Uterus (tissue), 3 donors: ENCODE measurements at regions not wholly inside any gene's neighbourhood (a gene's known extent, or its start where the extent isn't known, plus 50 kb on each side); places are given as distances from the start of the nearest gene placed in this dataset.

Experiments
- DNase-seq, 2 donors: peaks; one replicate each; pipeline ENCODE4 v3.0.0-alpha.2; 2019 to 2020
- H3K27ac ChIP-seq, 2 donors: fragments of 200-600 bp; sonication (generic); 1 replicate in 1 of 2; 2 replicates in 1 of 2; pipeline ENCODE4 v1.5.1; 2016 to 2018
- H3K27me3 ChIP-seq, 2 donors: fragments of 200-600 bp; sonication (generic); one replicate each; pipeline ENCODE4 v1.5.1; 2018 to 2019; ENCODE audit warnings: control low read depth in 1 of 2
- H3K36me3 ChIP-seq, 2 donors: fragments of 200-600 bp; sonication (generic); one replicate each; pipeline ENCODE4 v1.5.1; 2019; ENCODE audit warnings: control low read depth in 1 of 2
- H3K4me1 ChIP-seq, 2 donors: fragments of 200-600 bp; sonication (generic); one replicate each; pipeline ENCODE4 v1.5.1; 2018 to 2019; ENCODE audit warnings: control low read depth in 1 of 2
- H3K4me3 ChIP-seq, 2 donors: fragments of 200-600 bp; sonication (generic); 1 replicate in 1 of 2; 2 replicates in 1 of 2; pipeline ENCODE4 v1.5.1; 2018 to 2019; ENCODE audit warnings: mild to moderate bottlenecking in 1 of 2
- H3K9me3 ChIP-seq, 2 donors: fragments of 200-600 bp; sonication (generic); one replicate each; pipeline ENCODE4 v1.5.1; 2019; ENCODE audit warnings: control low read depth in 1 of 2
- POLR2A ChIP-seq, 2 donors: fragments of 450-650 bp; IDR thresholded peaks; one replicate each; pipeline ENCODE4 v1.6.1; 2016; ENCODE audit warnings: antibody characterized with exemption in 2 of 2, mild to moderate bottlenecking in 1 of 2, moderate library complexity in 1 of 2
- intact Hi-C: fragments of 100-400 bp; cut with DNase I; formaldehyde crosslinking; loops from one replicate; pipeline ENCODE4 v1.15.1; 2023; ENCODE audit warnings: low total_unique reads
- TF ChIP-seq, protein P1 (sequence below), 4 experiments: fragments of 200-600 bp in 2 of 4; fragments of 450-650 bp in 2 of 4; sonication (generic) in 2 of 4; IDR thresholded peaks; one replicate each; pipeline ENCODE4 v1.5.1; 2016 to 2019; ENCODE audit warnings: antibody characterized with exemption in 4 of 4, mild to moderate bottlenecking in 2 of 4, moderate library complexity in 1 of 4
- donor health status: DM: yes; HTN: yes; CAD: no.

DNA sequence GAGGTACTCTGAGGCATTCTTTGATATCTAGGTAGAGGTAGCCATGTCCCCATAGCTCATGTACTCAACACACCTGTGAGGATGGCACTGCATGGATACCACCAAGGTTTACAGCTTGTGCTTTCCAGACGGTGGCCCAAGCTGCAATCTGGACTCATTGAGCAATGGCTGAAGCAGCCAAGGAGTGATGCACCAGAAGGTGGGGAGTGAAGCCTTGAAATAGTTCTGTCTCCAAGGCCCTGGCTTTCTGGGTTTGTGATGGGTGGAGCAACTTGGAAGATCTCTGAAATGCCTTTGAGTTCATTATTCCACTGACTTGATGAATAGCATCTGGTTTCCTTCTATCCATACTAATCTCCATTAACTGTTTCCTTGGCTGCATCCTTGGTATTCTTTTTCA lies 290.0 kb upstream of the NOVA1 start:
- H3K27me3 ChIP-seq, result no peaks in the 10 kb centered on the region
- H3K27ac ChIP-seq, result no peak overlapping the region
- no peaks in the 10 kb centered on the region for H3K4me1 ChIP-seq
- no peaks in the 10 kb centered on the region for H3K9me3 ChIP-seq
- intact Hi-C loops, result no loop called here
- no peak for TF ChIP-seq POLR2A (IDR thresholded peaks at IDR 0.05)
- TF ChIP-seq, protein P1, sequence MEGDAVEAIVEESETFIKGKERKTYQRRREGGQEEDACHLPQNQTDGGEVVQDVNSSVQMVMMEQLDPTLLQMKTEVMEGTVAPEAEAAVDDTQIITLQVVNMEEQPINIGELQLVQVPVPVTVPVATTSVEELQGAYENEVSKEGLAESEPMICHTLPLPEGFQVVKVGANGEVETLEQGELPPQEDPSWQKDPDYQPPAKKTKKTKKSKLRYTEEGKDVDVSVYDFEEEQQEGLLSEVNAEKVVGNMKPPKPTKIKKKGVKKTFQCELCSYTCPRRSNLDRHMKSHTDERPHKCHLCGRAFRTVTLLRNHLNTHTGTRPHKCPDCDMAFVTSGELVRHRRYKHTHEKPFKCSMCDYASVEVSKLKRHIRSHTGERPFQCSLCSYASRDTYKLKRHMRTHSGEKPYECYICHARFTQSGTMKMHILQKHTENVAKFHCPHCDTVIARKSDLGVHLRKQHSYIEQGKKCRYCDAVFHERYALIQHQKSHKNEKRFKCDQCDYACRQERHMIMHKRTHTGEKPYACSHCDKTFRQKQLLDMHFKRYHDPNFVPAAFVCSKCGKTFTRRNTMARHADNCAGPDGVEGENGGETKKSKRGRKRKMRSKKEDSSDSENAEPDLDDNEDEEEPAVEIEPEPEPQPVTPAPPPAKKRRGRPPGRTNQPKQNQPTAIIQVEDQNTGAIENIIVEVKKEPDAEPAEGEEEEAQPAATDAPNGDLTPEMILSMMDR (IDR thresholded peaks at IDR 0.05), result no peak
- no peak overlapping the region for H3K4me3 ChIP-seq
- H3K36me3 ChIP-seq, result no peaks in the 10 kb centered on the region
- peak in 1 of 2 donors; percentile 32 for DNase-seq

DNA sequence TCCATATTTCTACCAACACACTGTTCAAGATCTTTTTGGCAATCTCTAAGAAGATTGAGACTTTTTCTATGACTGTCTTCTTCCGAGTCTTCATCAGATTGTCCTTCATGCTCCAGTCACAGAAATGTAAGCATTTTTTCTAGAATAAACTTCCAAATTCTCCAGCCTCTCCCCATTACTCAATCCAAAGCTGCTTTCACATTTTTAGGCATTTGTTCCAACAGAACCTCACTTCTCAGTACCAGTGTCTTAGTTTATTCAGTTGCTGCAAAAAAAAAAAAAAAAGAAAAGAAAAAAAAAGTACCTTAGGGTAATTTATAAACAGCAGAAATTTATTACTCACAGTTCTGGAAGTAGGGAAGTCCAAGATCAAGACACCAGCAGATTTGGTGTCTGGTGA lies 290.8 kb upstream of the NOVA1 start:
- intact Hi-C loops, result no loop called here
- TF ChIP-seq, protein P1 (IDR thresholded peaks at IDR 0.05), result no peak
- no peak for TF ChIP-seq POLR2A (IDR thresholded peaks at IDR 0.05)
- no peak overlapping the region for H3K27ac ChIP-seq

DNA sequence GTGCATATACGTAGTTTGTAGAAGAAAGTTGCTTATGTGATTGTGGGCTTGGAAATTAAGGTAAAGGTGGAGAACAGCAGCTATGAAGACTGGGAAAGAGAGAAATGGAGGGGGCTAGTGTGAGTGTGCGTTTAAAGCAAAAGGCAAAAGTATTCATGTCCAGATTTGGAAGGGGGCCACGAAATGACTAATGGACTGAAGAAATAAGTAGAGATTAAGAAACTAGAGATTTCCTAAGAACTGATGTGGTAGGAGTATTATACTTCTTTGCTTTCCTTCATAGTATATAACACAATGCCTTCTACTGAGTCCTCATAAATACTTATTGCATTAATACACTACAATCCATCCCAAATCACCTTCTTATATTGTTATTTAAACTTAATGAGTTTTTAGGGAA lies 298.6 kb upstream of the NOVA1 start:
- DNase-seq, result no peak

More for the DNA sequence above, 290.8 kb upstream of the NOVA1 start:
- no peaks in the 10 kb centered on the region for H3K4me1 ChIP-seq
- H3K36me3 ChIP-seq, result no peaks in the 10 kb centered on the region
- no peaks in the 10 kb centered on the region for H3K27me3 ChIP-seq
- H3K9me3 ChIP-seq, result no peaks in the 10 kb centered on the region
- no peak for DNase-seq
- H3K4me3 ChIP-seq, result no peak overlapping the region

DNA sequence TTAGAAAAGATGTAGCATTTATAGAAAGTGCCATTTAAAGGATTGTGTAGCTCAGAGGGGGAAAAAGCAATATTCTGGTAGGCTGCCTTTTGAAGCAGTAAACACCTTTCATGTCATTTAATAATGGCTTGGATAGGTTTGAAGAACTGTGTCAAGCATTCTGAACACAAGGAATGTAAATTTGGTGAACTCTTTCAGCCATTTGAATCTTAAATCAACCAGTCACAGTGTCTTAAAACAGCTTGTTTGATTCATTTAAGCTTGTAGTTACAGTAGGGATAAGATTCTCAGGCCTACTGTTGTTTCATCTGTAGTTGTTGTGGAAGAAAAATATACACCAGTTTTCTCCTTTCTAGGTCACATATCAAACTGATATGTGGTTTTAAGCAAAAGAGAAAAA lies 299.4 kb upstream of the NOVA1 start:
- intact Hi-C loops, result no loop called here
- H3K9me3 ChIP-seq, result no peaks in the 10 kb centered on the region
- no peak for DNase-seq
- no peaks in the 10 kb centered on the region for H3K4me1 ChIP-seq
- no peak overlapping the region for H3K27ac ChIP-seq
- TF ChIP-seq, protein P1 (IDR thresholded peaks at IDR 0.05), result no peak
- no peak for TF ChIP-seq POLR2A (IDR thresholded peaks at IDR 0.05)
- no peaks in the 10 kb centered on the region for H3K36me3 ChIP-seq
- H3K4me3 ChIP-seq, result no peak overlapping the region
- H3K27me3 ChIP-seq, result no peaks in the 10 kb centered on the region

More for the DNA sequence above, 298.6 kb upstream of the NOVA1 start:
- Histone ChIP-seq H3K27ac (no peak overlapping the region), H3K4me3 (no peak overlapping the region), H3K27me3 (no peaks in the 10 kb centered on the region), H3K4me1 (no peaks in the 10 kb centered on the region), H3K36me3 (no peaks in the 10 kb centered on the region), H3K9me3 (no peaks in the 10 kb centered on the region)
- intact Hi-C loops, result no loop called here
- TF ChIP-seq, protein P1 (IDR thresholded peaks at IDR 0.05), result no peak
- TF ChIP-seq POLR2A (IDR thresholded peaks at IDR 0.05), result no peak

DNA sequence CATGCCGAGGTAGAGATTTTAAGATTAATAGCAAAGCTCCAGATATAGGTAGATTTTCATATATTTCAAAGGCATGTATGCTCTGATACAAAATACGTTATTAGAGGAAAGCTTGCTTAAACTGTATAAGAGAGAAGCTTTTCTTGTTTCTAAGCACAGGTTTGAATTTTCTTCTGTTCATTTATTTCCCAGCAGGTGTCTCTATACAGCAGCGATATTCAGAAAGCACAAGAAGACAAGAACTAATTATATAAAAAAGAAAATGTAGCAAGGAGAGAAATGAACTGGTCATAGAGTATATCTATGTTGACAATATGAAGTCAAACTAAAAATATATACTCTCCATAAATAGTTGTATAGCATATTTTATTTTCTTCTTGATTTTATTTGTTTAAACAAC lies 307.4 kb upstream of the NOVA1 start:
- no peak for DNase-seq
- Histone ChIP-seq H3K36me3 (no peaks in the 10 kb centered on the region), H3K27me3 (no peaks in the 10 kb centered on the region), H3K9me3 (no peaks in the 10 kb centered on the region), H3K4me3 (no peak overlapping the region), H3K27ac (no peak overlapping the region), H3K4me1 (no peaks in the 10 kb centered on the region)
- no peak for TF ChIP-seq POLR2A (IDR thresholded peaks at IDR 0.05)
- intact Hi-C loops, result no loop called here

DNA sequence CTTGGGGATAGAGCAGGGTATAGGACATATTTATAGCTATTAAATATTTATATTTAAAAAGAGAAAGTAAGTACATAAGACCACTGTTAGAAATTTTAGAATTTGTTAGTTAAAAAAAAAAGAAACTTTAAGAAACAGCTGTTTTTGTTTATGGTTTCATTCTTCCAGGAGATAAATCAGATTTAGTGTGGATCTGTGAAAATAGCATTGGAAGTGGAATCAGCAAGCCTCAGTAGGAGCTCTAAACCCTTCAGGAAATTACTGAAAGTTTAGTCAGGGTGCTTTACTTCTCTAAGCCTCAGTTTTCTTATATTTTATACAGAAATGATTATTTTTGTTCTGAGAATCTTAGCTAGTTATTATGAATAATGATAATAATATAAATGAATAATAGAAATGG lies 316.0 kb upstream of the NOVA1 start:
- no peaks in the 10 kb centered on the region for H3K27me3 ChIP-seq
- intact Hi-C loops, result no loop called here
- no peak overlapping the region for H3K4me3 ChIP-seq
- no peaks in the 10 kb centered on the region for H3K36me3 ChIP-seq
- no peak for TF ChIP-seq POLR2A (IDR thresholded peaks at IDR 0.05)
- TF ChIP-seq, protein P1 (IDR thresholded peaks at IDR 0.05), result no peak
- H3K9me3 ChIP-seq, result no peaks in the 10 kb centered on the region
- H3K4me1 ChIP-seq, result peaks cover 0 to 3% of the 10 kb centered on the region in 2 donors
- DNase-seq, result no peak
- H3K27ac ChIP-seq, result no peak overlapping the region
